Loucy (cell line): ENCODE measurements at regions not wholly inside any gene's neighbourhood (a gene's known extent, or its start where the extent isn't known, plus 50 kb on each side); places are given as distances from the start of the nearest gene placed in this dataset.

Experiments used
- H2AFZ ChIP-seq: fragments of 200-600 bp; sonication (generic); 2 replicates; pipeline ENCODE4 v1.6.0; 2016; ENCODE audit warnings: antibody characterized with exemption, mild to moderate bottlenecking, low read length, moderate library complexity
- H3F3A ChIP-seq: fragments of 200-600 bp; 2 replicates; pipeline ENCODE4 v1.6.0; 2016; ENCODE audit warnings: antibody characterized with exemption, low read depth, mild to moderate bottlenecking
- H3K27me3 ChIP-seq: fragments of 200-600 bp; sonication (generic); 2 replicates; pipeline ENCODE4 v1.6.1; 2014; ENCODE audit warnings: low read length, mild to moderate bottlenecking; ENCODE audit not compliant: insufficient read depth, poor library complexity, severe bottlenecking
- H3K36me3 ChIP-seq: fragments of 200-600 bp; sonication (generic); 2 replicates; pipeline ENCODE4 v1.6.1; 2016; ENCODE audit warnings: low read length; ENCODE audit not compliant: insufficient read depth
- H3K4me1 ChIP-seq: fragments of 200-600 bp; sonication (generic); 2 replicates; pipeline ENCODE4 v1.5.1; 2014; ENCODE audit warnings: low read length, mild to moderate bottlenecking; ENCODE audit not compliant: insufficient read depth, poor library complexity, severe bottlenecking
- H3K4me2 ChIP-seq: fragments of 200-600 bp; sonication (generic); 2 replicates; pipeline ENCODE4 v1.6.0; 2014; ENCODE audit warnings: antibody characterized with exemption, low read length, low read depth, mild to moderate bottlenecking; ENCODE audit not compliant: poor library complexity, severe bottlenecking
- H3K4me3 ChIP-seq: fragments of 200-600 bp; sonication (generic); 2 replicates; pipeline ENCODE4 v1.5.1; 2014; ENCODE audit warnings: low read length, mild to moderate bottlenecking, mixed read lengths; ENCODE audit not compliant: poor library complexity, severe bottlenecking
- H3K79me2 ChIP-seq: fragments of 200-600 bp; sonication (generic); 2 replicates; pipeline ENCODE4 v1.6.1; 2014; ENCODE audit warnings: low read length; ENCODE audit not compliant: insufficient read depth
- H3K9ac ChIP-seq: fragments of 200-600 bp; sonication (generic); 2 replicates; pipeline ENCODE4 v1.6.0; 2014; ENCODE audit warnings: mild to moderate bottlenecking, low read depth, low read length, moderate library complexity; ENCODE audit not compliant: poor library complexity, severe bottlenecking
- H3K9me2 ChIP-seq: fragments of 200-600 bp; sonication (generic); replicated peaks from 2 replicates; pipeline ENCODE4 v1.6.1; 2016; ENCODE audit warnings: low read depth, low read length, mixed read lengths
- H3K9me3 ChIP-seq: fragments of 200-600 bp; sonication (generic); 2 replicates; pipeline ENCODE4 v1.6.1; 2014; ENCODE audit warnings: mild to moderate bottlenecking, antibody characterized with exemption, low read length, low read depth; ENCODE audit not compliant: insufficient read depth
- H4K20me1 ChIP-seq: fragments of 200-600 bp; sonication (generic); 2 replicates; pipeline ENCODE4 v1.6.0; 2014; ENCODE audit warnings: antibody characterized with exemption, low read length, mild to moderate bottlenecking; ENCODE audit not compliant: insufficient read depth, poor library complexity, severe bottlenecking
- EZH2phosphoT487 ChIP-seq: fragments of 200-600 bp; IDR thresholded peaks from 2 replicates; pipeline ENCODE4 v1.6.1; 2018; ENCODE audit warnings: antibody characterized with exemption, mild to moderate bottlenecking, moderate library complexity, borderline replicate concordance
- TF ChIP-seq, protein P1 (sequence below): fragments of 200-600 bp; sonication (generic); conservative IDR thresholded peaks from 2 replicates; pipeline ENCODE4 v1.5.1; 2014; ENCODE audit warnings: mild to moderate bottlenecking, antibody characterized with exemption, low read length

DNA sequence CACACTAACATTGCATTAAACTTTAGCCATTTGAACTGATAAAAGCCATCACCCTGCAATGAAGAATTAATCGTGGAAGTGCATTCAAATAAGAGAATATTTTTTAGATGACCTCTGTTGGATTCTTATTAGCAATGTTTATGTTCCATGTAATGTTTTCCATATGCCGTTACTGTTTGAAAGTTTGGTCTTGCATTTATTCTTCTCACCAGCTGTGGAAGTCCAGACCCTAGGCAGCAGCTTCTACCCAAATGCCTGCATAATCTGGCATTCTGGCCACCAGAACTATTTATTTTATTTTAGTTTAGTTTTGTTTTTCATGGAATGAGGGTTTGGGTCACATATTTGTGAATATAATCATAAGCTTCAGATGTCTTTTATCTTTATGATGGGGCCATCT is 140.4 kb downstream of the SAMD5 start:
- TF ChIP-seq, protein P1, sequence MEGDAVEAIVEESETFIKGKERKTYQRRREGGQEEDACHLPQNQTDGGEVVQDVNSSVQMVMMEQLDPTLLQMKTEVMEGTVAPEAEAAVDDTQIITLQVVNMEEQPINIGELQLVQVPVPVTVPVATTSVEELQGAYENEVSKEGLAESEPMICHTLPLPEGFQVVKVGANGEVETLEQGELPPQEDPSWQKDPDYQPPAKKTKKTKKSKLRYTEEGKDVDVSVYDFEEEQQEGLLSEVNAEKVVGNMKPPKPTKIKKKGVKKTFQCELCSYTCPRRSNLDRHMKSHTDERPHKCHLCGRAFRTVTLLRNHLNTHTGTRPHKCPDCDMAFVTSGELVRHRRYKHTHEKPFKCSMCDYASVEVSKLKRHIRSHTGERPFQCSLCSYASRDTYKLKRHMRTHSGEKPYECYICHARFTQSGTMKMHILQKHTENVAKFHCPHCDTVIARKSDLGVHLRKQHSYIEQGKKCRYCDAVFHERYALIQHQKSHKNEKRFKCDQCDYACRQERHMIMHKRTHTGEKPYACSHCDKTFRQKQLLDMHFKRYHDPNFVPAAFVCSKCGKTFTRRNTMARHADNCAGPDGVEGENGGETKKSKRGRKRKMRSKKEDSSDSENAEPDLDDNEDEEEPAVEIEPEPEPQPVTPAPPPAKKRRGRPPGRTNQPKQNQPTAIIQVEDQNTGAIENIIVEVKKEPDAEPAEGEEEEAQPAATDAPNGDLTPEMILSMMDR = no peak
- no peak for TF ChIP-seq EZH2phosphoT487
- Histone ChIP-seq H3K4me1 (no peaks in the 10 kb centered on the region), H3K9ac (no peak overlapping the region), H3F3A (no peaks in the 10 kb centered on the region), H3K79me2 (no peaks in the 10 kb centered on the region), H3K4me2 (no peak overlapping the region), H3K27me3 (no peaks in the 10 kb centered on the region), H3K4me3 (no peak overlapping the region), H3K9me2 (no peaks in the 10 kb centered on the region), H3K36me3 (no peaks in the 10 kb centered on the region), H3K9me3 (no peaks in the 10 kb centered on the region), H2AFZ (no peak overlapping the region), H4K20me1 (no peaks in the 10 kb centered on the region)

DNA sequence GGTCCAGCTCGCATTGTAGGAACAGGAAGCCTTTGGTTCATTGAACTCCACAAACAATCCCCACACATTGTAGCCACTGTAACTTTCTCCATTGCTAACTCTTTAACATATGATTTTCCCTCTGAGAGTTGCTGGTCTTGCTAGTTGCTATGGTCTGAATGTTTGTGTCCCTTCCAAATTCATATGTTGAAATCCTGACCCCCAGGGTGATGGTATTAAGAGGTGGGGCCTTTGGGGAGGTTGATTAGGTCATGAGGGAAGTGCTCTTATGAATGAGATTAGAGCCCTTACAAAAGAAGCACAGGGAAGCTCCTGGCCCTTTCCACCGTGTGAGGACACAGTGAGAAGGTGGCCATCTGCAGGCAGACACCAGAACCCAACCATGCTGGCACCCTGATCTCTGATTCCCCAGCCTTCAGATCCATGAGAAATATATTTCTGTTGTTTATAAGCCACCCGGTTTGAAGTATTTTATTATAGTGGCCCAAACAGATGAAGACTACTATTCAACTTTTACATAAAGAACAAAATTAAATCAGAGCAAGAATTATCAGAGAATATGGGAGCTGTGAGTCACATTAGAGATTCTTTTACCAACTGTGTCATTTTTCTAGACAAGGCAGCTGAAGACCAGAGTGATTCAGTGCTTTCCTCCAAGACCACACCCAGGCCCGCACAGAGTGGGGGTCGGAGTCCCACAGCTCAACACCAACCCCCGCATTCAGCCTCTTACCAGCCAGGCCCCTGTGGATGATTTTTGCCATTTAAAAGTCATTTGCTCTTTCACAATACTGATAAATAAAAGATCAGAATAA is 143.0 kb downstream of the SAMD5 start:
- H3K9me2 ChIP-seq = no peaks in the 10 kb centered on the region
- no peaks in the 10 kb centered on the region for H3F3A ChIP-seq
- TF ChIP-seq EZH2phosphoT487 = no peak
- TF ChIP-seq, protein P1 = peak; percentile 43
- no peak overlapping the region for H3K4me3 ChIP-seq
- no peak overlapping the region for H3K4me2 ChIP-seq
- H4K20me1 ChIP-seq = no peaks in the 10 kb centered on the region
- no peaks in the 10 kb centered on the region for H3K9me3 ChIP-seq
- no peak overlapping the region for H3K9ac ChIP-seq
- H3K27me3 ChIP-seq = no peaks in the 10 kb centered on the region
- no peak overlapping the region for H2AFZ ChIP-seq
- no peaks in the 10 kb centered on the region for H3K36me3 ChIP-seq
- no peaks in the 10 kb centered on the region for H3K79me2 ChIP-seq
- no peaks in the 10 kb centered on the region for H3K4me1 ChIP-seq

DNA sequence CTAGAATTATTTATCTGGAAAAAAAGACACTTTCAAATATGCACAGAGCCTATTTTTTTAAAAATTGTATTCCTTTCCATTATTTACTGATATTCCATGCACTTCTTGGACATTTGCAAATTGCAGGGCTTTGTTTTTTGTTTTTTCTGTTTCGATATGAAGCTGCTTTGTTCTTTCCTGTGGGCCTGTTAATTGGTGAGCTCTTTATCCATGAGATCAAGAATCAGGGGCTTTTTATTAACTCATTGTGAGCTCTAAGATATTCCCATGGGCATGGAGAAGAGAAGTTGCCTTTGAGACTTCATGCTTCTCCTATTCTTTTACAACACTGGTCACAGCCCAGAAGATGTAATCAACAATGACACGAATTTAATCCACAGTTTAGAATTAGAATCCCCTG is 145.1 kb downstream of the SAMD5 start:
- Histone ChIP-seq H3K36me3 (no peaks in the 10 kb centered on the region), H3K9me2 (no peaks in the 10 kb centered on the region), H3K4me2 (no peak overlapping the region), H4K20me1 (no peaks in the 10 kb centered on the region), H3K9ac (no peak overlapping the region), H2AFZ (no peak overlapping the region), H3K4me1 (no peaks in the 10 kb centered on the region), H3K27me3 (no peaks in the 10 kb centered on the region), H3K4me3 (no peak overlapping the region), H3F3A (no peaks in the 10 kb centered on the region), H3K9me3 (no peaks in the 10 kb centered on the region), H3K79me2 (no peaks in the 10 kb centered on the region)
- TF ChIP-seq, protein P1 = no peak
- TF ChIP-seq EZH2phosphoT487 = no peak
